CD4-positive, alpha-beta T cell (primary cell): ENCODE measurements at regions not wholly inside any gene's neighbourhood (a gene's known extent, or its start where the extent isn't known, plus 50 kb on each side); places are given as distances from the start of the nearest gene placed in this dataset.
"Not testable (repeated sequence)": the region's sequence is repeated elsewhere in the genome, so short reads cannot be mapped to it uniquely, and the experiment has no call there.

Source experiments
- ATAC-seq: fragments of 200-7000 bp; cut with Tn5 transposase; one replicate; pipeline ENCODE4 v1.10.0; 2022; ENCODE audit warnings: mild to moderate bottlenecking; ENCODE audit not compliant: poor library complexity
- CTCF ChIA-PET: fragments of 350-600 bp; sonication (Branson Sonifier 250); formaldehyde crosslinking; loops from one replicate; lab custom pipeline; 2021; ENCODE audit warnings: antibody characterized with exemption, inconsistent platforms; lab: Charles Lee
- POLR2A ChIA-PET: fragments of 350-600 bp; sonication (Branson Sonifier 250); formaldehyde crosslinking; loops from one replicate; lab custom pipeline; 2021; ENCODE audit warnings: antibody characterized with exemption, inconsistent platforms; lab: Charles Lee
- DNase-seq, 14 experiments: peaks; one replicate each; pipeline ENCODE4 v3.0.0-alpha.2; 2013 to 2020; ENCODE audit warnings: mixed read lengths in 2 of 14
- H3K27ac ChIP-seq, 2 donors: one replicate each; pipeline versions ENCODE4 v1.5.1 to v1.7.0; 2013; ENCODE audit warnings: low read length in 2 of 2, low read depth in 1 of 2, mild to moderate bottlenecking in 1 of 2
- H3K27me3 ChIP-seq, 2 experiments: 1 replicate in 1 of 2; 2 replicates in 1 of 2; pipeline versions ENCODE4 v1.6.1 to v1.7.0; 2013; ENCODE audit warnings: low read length in 2 of 2, control low read depth in 1 of 2, mild to moderate bottlenecking in 1 of 2, moderate library complexity in 1 of 2; ENCODE audit not compliant: insufficient read depth in 2 of 2, control insufficient read depth in 1 of 2
- H3K36me3 ChIP-seq: one replicate; pipeline ENCODE4 v1.6.1; 2013; ENCODE audit warnings: low read length, control low read depth; ENCODE audit not compliant: insufficient read depth
- H3K4me1 ChIP-seq: one replicate; pipeline ENCODE4 v1.6.1; 2013; ENCODE audit warnings: low read length, control low read depth; ENCODE audit not compliant: insufficient read depth
- H3K4me3 ChIP-seq: one replicate; pipeline ENCODE4 v1.5.1; 2013; ENCODE audit warnings: mild to moderate bottlenecking, low read length, moderate library complexity
- H3K9me3 ChIP-seq, 2 experiments: 1 replicate in 1 of 2; 2 replicates in 1 of 2; pipeline versions ENCODE4 v1.6.1 to v1.7.0; 2013; ENCODE audit warnings: low read length in 2 of 2, mild to moderate bottlenecking in 2 of 2, control low read depth in 1 of 2, moderate library complexity in 1 of 2; ENCODE audit not compliant: control insufficient read depth in 1 of 2, insufficient read depth in 1 of 2
- H3K27ac Mint-ChIP-seq: one replicate; pipeline ENCODE4 v1.8.0; 2020; ENCODE audit warnings: mixed read lengths
- H3K27me3 Mint-ChIP-seq: one replicate; pipeline ENCODE4 v1.8.0; 2021; ENCODE audit warnings: mixed read lengths
- H3K36me3 Mint-ChIP-seq: one replicate; pipeline ENCODE4 v1.8.0; 2021; ENCODE audit warnings: low read depth, mixed read lengths
- H3K4me1 Mint-ChIP-seq: one replicate; pipeline ENCODE4 v1.8.0; 2021; ENCODE audit warnings: low read depth, mixed read lengths
- H3K4me3 Mint-ChIP-seq: one replicate; pipeline ENCODE4 v1.8.0; 2020; ENCODE audit warnings: mild to moderate bottlenecking, mixed read lengths
- H3K9me3 Mint-ChIP-seq: one replicate; pipeline ENCODE4 v1.8.0; 2020; ENCODE audit warnings: mixed read lengths
- CTCF ChIP-seq: fragments of 200-600 bp; IDR thresholded peaks from one replicate; pipeline ENCODE4 v1.8.0; 2022; ENCODE audit warnings: antibody characterized with exemption, mild to moderate bottlenecking
- intact Hi-C, 2 experiments: fragments of 100-400 bp; cut with DNase I in 1 of 2; cut with micrococcal nuclease in 1 of 2; formaldehyde crosslinking; loops; one replicate each; pipeline versions ENCODE4 v1.15.1 to v1.9.0; 2023 to 2025; cut with DNase I, micrococcal nuclease

GRCh38 chr17:47063475-47063874 lies 84.4 kb upstream of the RPRML start:
- H3K4me1 Mint-ChIP-seq, result peaks cover 22% of the 10 kb centered on the region
- no peak for TF ChIP-seq CTCF
- Histone ChIP-seq H3K4me1 (peaks cover 3% of the 10 kb centered on the region), H3K27ac (no peak overlapping the region), H3K9me3 (no peaks in the 10 kb centered on the region), H3K4me3 (no peak overlapping the region), H3K36me3 (no peaks in the 10 kb centered on the region), H3K27me3 (no peaks in the 10 kb centered on the region)
- ChIA-PET POLR2A (no interaction called here), CTCF (no interaction called here)
- peaks cover 21% of the 10 kb centered on the region for H3K36me3 Mint-ChIP-seq
- H3K4me3 Mint-ChIP-seq, result no peak overlapping the region
- intact Hi-C loops, result loop anchor here in 1 of 2 experiments (10.0 kb wide), 2 partner anchors 139 to 1831 kb away; partner anchors contain the start of genes ATP5MC1 and GOSR2
- no peaks in the 10 kb centered on the region for H3K9me3 Mint-ChIP-seq
- no peaks in the 10 kb centered on the region for H3K27me3 Mint-ChIP-seq
- H3K27ac Mint-ChIP-seq, result no peak overlapping the region
- ATAC-seq, result no peak
- no peak for DNase-seq

- CTCF ChIA-PET, result not testable (repeated sequence)
These were observed 83.8 kb upstream of the RPRML start for GRCh38 chr17:47062851-47063250.

GRCh38 chr17:47060005-47060404 lies 81.0 kb upstream of the RPRML start:
- H3K27ac ChIP-seq, DNase-seq, H3K4me1 ChIP-seq, CTCF ChIA-PET, H3K27me3 Mint-ChIP-seq, H3K27me3 ChIP-seq, H3K4me1 Mint-ChIP-seq, H3K9me3 ChIP-seq, POLR2A ChIA-PET, ATAC-seq, H3K4me3 ChIP-seq, H3K27ac Mint-ChIP-seq, H3K9me3 Mint-ChIP-seq, H3K4me3 Mint-ChIP-seq: not testable (repeated sequence)
- peaks cover 38% of the 10 kb centered on the region for H3K36me3 Mint-ChIP-seq
- intact Hi-C loops, result loop anchor here in 1 of 2 experiments (10.0 kb wide), 2 partner anchors 135 to 1835 kb away; partner anchors contain the start of genes ATP5MC1 and GOSR2
- H3K36me3 ChIP-seq, result peaks cover 12% of the 10 kb centered on the region

More at GRCh38 chr17:47062851-47063250, 83.8 kb upstream of the RPRML start:
- H3K27me3 Mint-ChIP-seq, H3K4me3 ChIP-seq, H3K9me3 Mint-ChIP-seq, H3K4me1 ChIP-seq, H3K9me3 ChIP-seq, POLR2A ChIA-PET, H3K27ac Mint-ChIP-seq, ATAC-seq, H3K27ac ChIP-seq, H3K27me3 ChIP-seq, H3K36me3 ChIP-seq, H3K4me3 Mint-ChIP-seq, DNase-seq: not testable (repeated sequence)
- intact Hi-C loops, result loop anchor here in 1 of 2 experiments (10.0 kb wide), 2 partner anchors 138 to 1832 kb away; partner anchors contain the start of genes ATP5MC1 and GOSR2
- Mint-ChIP-seq H3K4me1 (peaks cover 20% of the 10 kb centered on the region), H3K36me3 (peaks cover 25% of the 10 kb centered on the region)

- ChIA-PET CTCF (no interaction called here), POLR2A (no interaction called here)
- Mint-ChIP-seq H3K9me3 (no peaks in the 10 kb centered on the region), H3K36me3 (peaks cover 43% of the 10 kb centered on the region), H3K4me3 (no peak overlapping the region), H3K4me1 (no peaks in the 10 kb centered on the region), H3K27me3 (no peaks in the 10 kb centered on the region), H3K27ac (no peak overlapping the region)
- intact Hi-C loops, result no loop called here
- no peaks in the 10 kb centered on the region for H3K4me1 ChIP-seq
- peaks cover 27% of the 10 kb centered on the region for H3K36me3 ChIP-seq
- no peak for TF ChIP-seq CTCF
- ATAC-seq (no peak), DNase-seq (no peak)
- no peaks in the 10 kb centered on the region for H3K27me3 ChIP-seq
- H3K4me3 ChIP-seq, result no peak overlapping the region
- no peaks in the 10 kb centered on the region for H3K9me3 ChIP-seq
- no peak overlapping the region for H3K27ac ChIP-seq
These were observed 78.8 kb upstream of the RPRML start for GRCh38 chr17:47057830-47058229.

- CTCF ChIA-PET, POLR2A ChIA-PET: not testable (repeated sequence)
These were observed 78.2 kb upstream of the RPRML start for GRCh38 chr17:47057279-47057678.

GRCh38 chr17:47056687-47057086 lies 77.6 kb upstream of the RPRML start:
- CTCF ChIA-PET, H3K27ac Mint-ChIP-seq, DNase-seq: not testable (repeated sequence)

More at GRCh38 chr17:47057279-47057678, 78.2 kb upstream of the RPRML start:
- intact Hi-C loops, H3K9me3 ChIP-seq, H3K27ac ChIP-seq, H3K4me1 ChIP-seq, H3K27me3 ChIP-seq, DNase-seq, ATAC-seq, H3K4me3 ChIP-seq, H3K4me3 Mint-ChIP-seq, H3K27ac Mint-ChIP-seq, H3K4me1 Mint-ChIP-seq, H3K9me3 Mint-ChIP-seq, H3K27me3 Mint-ChIP-seq: not testable (repeated sequence)
- H3K36me3 Mint-ChIP-seq, result peaks cover 49% of the 10 kb centered on the region
- H3K36me3 ChIP-seq, result peaks cover 27% of the 10 kb centered on the region

More at GRCh38 chr17:47056687-47057086, 77.6 kb upstream of the RPRML start:
- H3K27me3 ChIP-seq, H3K27me3 Mint-ChIP-seq, intact Hi-C loops, H3K4me1 ChIP-seq, H3K27ac ChIP-seq, H3K4me3 ChIP-seq, POLR2A ChIA-PET, ATAC-seq, H3K4me3 Mint-ChIP-seq, H3K4me1 Mint-ChIP-seq, H3K9me3 ChIP-seq, H3K9me3 Mint-ChIP-seq: not testable (repeated sequence)
- peaks cover 52% of the 10 kb centered on the region for H3K36me3 Mint-ChIP-seq
- H3K36me3 ChIP-seq, result peaks cover 27% of the 10 kb centered on the region
